Thyroid gland (tissue), 4 donors: ENCODE measurements at regions not wholly inside any gene's neighbourhood (a gene's known extent, or its start where the extent isn't known, plus 50 kb on each side); places are given as distances from the start of the nearest gene placed in this dataset.

Source experiments
- CTCF ChIP-seq, 6 experiments: fragments of 200-600 bp in 3 of 6; fragments of 450-650 bp in 3 of 6; sonication (generic) in 3 of 6; IDR thresholded peaks; one replicate each; pipeline ENCODE4 v1.5.1; 2016 to 2019; ENCODE audit warnings: antibody characterized with exemption in 6 of 6, mild to moderate bottlenecking in 2 of 6, inconsistent platforms in 1 of 6, moderate library complexity in 1 of 6
- POLR2A ChIP-seq, 2 donors: fragments of 450-650 bp; IDR thresholded peaks; one replicate each; pipeline ENCODE4 v1.6.1; 2017; ENCODE audit warnings: antibody characterized with exemption in 2 of 2, mild to moderate bottlenecking in 2 of 2, moderate library complexity in 1 of 2

DNA sequence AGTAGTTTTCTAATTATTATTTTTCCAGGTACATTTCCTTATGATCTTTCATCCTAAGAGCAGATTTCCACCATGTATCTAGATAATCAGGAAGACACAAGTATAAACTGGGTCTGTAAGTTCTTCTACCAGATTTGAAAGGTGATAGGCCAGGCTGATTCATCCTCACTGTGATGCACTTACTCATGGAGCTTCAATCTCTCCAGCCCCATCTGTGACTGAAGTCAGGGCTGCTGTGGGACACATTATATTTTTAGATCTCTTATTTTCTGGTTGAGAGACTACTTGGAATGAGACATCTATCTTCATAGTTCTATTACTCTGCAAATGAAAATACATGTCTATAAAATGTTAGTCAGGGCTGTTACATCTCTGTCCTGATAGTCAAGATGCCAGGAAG lies 85.5 kb upstream of the SLC25A13 start:
- TF ChIP-seq CTCF (IDR thresholded peaks at IDR 0.05) (no peak), POLR2A (IDR thresholded peaks at IDR 0.05) (no peak)
